Lower lobe of right lung (tissue), 2 donors: ENCODE measurements at regions not wholly inside any gene's neighbourhood (a gene's known extent, or its start where the extent isn't known, plus 50 kb on each side); places are given as distances from the start of the nearest gene placed in this dataset.

Source experiments
- ATAC-seq, 2 donors: fragments of 200-7000 bp; cut with Tn5 transposase; one replicate each; pipeline ENCODE4 v1.9.1; 2020 to 2022; ENCODE audit warnings: mild to moderate bottlenecking in 2 of 2, moderate library complexity in 2 of 2
- DNase-seq: peaks from one replicate; pipeline ENCODE4 v3.0.0-alpha.2; 2020
- H3K27ac ChIP-seq: fragments of 200-600 bp; one replicate; pipeline ENCODE4 v1.8.0; 2022
- H3K27me3 ChIP-seq: fragments of 200-600 bp; one replicate; pipeline ENCODE4 v1.8.0; 2022; ENCODE audit warnings: low read depth
- H3K36me3 ChIP-seq: fragments of 200-600 bp; one replicate; pipeline ENCODE4 v1.8.0; 2022; ENCODE audit warnings: mild to moderate bottlenecking
- H3K4me1 ChIP-seq: fragments of 200-600 bp; one replicate; pipeline ENCODE4 v1.8.0; 2022
- H3K4me3 ChIP-seq: fragments of 200-600 bp; one replicate; pipeline ENCODE4 v1.8.0; 2022; ENCODE audit warnings: mild to moderate bottlenecking
- H3K9me3 ChIP-seq: fragments of 200-600 bp; one replicate; pipeline ENCODE4 v1.8.0; 2022
- intact Hi-C: fragments of 100-400 bp; cut with DNase I; formaldehyde crosslinking; loops from one replicate; pipeline ENCODE4 v1.11.0; 2022
- TF ChIP-seq, protein P1 (sequence below): fragments of 200-600 bp; IDR thresholded peaks from one replicate; pipeline ENCODE4 v1.8.0; 2022; ENCODE audit warnings: antibody characterized with exemption, mild to moderate bottlenecking
- donor health status: DM: no; HTN: yes; CAD: no; lungs with severe emphysema.

DNA sequence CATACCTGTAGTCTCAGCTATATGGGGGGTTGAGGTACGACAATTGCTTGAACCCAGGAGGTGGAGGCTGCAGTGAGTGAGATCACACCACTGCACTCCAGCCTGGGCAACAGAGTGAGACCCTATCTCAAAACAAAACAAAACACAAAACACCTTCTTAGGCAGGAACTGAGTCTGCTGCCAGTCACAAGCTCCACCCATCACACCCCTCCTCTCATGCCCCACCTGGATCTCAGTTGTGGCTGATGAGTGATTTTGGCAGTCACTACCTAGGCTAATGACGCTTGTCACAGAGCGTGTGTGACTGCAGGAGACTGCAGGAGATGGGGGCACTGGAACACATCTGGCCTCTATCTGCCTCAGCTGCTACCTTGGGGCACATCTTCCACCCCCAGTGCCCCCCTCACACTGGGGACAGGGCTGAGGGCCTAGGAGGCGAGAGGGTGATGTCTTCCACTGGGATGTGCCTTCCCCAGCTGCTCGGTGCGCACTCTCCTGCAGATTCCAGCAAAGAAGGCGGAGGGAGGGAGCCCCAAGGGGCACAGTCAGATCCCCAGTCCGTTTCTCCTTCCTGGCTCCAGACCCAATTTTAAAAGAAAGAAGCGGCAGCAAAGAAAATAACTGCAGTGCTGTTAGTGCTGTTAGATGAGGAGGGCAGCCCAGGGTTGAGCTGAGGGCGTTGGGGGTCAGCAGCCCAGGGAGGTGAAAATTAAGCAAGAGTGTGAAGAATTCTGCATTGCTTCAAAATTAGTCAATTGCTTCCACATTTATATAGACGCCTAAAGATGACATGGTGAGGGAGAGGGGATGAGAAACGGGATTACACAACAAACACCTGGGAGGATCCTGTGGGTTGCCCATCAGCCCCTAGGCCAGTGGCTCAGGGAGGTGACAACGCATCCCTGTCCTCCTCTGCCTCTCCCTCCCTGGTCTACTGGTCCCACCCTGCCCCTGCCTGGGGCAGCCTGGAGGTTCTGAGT is 143.6 kb upstream of the HAAO start:
- intact Hi-C loops, result no loop called here
- H3K4me1 ChIP-seq, result peaks cover 49% of the 10 kb centered on the region

DNA sequence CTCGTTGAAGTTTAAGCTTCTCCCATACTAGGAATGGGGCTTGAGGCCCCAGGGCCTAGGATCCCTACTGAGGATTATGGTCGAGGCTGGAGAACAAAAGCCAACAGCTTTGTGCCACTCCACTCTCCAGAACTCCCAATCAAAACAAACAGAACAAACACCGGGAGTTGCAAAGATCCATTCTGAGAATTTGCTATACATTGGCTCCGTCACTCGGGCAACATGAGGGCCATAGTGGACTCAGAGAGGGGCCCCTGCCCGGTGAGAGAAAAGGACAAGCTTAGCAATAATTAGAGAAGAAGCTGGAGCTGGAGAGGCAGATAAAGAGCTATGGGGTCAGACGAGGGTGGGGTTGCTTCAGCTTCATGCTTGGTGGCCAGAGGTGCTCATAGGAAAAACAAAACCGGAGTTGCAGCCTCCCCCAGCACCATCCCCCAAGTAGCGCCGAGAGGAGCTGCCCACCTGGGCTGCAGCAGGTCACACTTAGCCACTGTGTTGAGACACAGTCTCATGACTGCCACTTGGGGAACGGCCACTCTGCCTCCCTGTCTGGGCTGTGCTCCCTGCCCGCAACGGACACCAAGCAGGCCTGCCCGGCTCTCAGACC is 142.3 kb upstream of the HAAO start:
- no peaks in the 10 kb centered on the region for H3K9me3 ChIP-seq
- no peak for DNase-seq
- H3K27ac ChIP-seq, result peak overlapping the region; percentile 9
- no peak overlapping the region for H3K4me3 ChIP-seq
- peaks cover 55% of the 10 kb centered on the region for H3K4me1 ChIP-seq
- TF ChIP-seq, protein P1, sequence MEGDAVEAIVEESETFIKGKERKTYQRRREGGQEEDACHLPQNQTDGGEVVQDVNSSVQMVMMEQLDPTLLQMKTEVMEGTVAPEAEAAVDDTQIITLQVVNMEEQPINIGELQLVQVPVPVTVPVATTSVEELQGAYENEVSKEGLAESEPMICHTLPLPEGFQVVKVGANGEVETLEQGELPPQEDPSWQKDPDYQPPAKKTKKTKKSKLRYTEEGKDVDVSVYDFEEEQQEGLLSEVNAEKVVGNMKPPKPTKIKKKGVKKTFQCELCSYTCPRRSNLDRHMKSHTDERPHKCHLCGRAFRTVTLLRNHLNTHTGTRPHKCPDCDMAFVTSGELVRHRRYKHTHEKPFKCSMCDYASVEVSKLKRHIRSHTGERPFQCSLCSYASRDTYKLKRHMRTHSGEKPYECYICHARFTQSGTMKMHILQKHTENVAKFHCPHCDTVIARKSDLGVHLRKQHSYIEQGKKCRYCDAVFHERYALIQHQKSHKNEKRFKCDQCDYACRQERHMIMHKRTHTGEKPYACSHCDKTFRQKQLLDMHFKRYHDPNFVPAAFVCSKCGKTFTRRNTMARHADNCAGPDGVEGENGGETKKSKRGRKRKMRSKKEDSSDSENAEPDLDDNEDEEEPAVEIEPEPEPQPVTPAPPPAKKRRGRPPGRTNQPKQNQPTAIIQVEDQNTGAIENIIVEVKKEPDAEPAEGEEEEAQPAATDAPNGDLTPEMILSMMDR, result no peak
- no peaks in the 10 kb centered on the region for H3K36me3 ChIP-seq
- no peaks in the 10 kb centered on the region for H3K27me3 ChIP-seq
- intact Hi-C loops, result no loop called here
- ATAC-seq, result no peak

More for the DNA sequence above, 143.6 kb upstream of the HAAO start:
- H3K27me3 ChIP-seq, result no peaks in the 10 kb centered on the region
- ATAC-seq (no peak), DNase-seq (no peak)
- H3K9me3 ChIP-seq, result no peaks in the 10 kb centered on the region
- TF ChIP-seq, protein P1, result no peak
- H3K4me3 ChIP-seq, result no peak overlapping the region
- no peak overlapping the region for H3K27ac ChIP-seq
- H3K36me3 ChIP-seq, result no peaks in the 10 kb centered on the region

DNA sequence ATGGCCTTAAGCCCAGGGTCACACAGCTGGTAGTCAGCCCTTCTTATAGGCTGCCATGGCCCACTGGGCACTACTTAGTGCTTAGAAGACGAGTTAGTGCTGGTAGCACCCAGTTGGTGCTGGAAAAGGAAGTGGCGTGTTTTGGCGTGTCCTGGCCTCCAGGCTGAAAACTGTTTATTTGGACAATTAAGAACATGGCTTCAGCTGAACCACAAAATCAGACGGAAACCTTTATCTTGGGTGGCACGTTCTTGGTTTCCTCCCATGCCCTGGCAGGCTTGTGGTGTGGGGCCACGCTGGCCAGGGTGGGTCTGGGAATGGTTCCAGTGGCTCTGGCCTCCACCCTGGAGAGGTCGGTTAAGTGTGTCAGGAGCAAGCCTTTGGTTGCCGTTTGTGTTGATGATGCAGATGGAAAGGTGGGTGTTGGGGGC is 141.5 kb upstream of the HAAO start:
- ATAC-seq, result no peak
- peak overlapping the region; percentile 9 for H3K27ac ChIP-seq

DNA sequence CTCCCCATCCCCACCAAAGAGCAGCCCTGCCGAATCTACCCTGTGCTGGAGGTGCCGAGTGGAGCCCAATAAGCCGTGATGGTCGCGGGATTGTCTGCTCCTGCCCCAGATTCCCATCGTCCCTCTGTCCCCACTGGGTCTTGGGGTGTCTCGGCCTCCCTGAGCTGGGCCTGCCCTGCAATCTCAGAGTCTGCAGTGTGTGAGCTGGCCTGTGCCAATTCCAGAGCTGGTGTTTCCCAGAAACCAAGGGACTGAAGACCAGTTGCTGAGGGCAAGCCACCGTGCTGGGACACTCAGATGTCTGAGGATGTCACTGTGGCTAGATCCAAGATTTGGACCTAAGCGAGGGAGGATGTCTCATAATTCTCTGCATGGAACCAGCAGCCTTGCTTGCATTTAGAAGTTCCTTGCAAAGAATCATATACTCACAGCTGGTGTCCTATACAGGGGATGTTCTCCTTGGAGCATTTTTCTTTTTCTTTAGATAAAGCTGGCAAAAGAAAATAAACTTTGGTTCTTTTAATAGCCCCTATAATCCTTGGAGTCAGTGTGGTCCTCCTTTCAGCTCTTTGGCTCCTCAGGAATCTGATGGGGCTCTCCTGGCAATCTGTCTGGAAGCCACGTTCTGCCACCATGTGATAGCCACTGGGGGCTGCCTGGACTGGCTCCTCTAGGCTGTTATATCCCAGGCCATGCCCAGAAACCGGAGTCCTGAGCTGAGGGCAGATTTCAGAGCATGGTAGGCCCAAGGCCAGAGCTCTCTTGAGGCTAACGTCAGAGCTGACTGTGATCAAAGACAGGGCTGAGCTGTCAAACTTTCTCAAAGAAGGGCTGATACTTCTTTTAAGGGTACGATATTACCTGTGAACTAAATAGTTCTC is 140.1 kb upstream of the HAAO start:
- no peak for ATAC-seq
- Histone ChIP-seq H3K9me3 (no peaks in the 10 kb centered on the region), H3K27ac (peak overlapping the region; percentile 59), H3K4me3 (no peak overlapping the region), H3K36me3 (no peaks in the 10 kb centered on the region), H3K4me1 (peaks cover 73% of the 10 kb centered on the region), H3K27me3 (no peaks in the 10 kb centered on the region)
- TF ChIP-seq, protein P1, result no peak
- intact Hi-C loops, result no loop called here
- no peak for DNase-seq

More for the DNA sequence above, 141.5 kb upstream of the HAAO start:
- H3K4me1 ChIP-seq, result peaks cover 62% of the 10 kb centered on the region
- no peaks in the 10 kb centered on the region for H3K36me3 ChIP-seq
- DNase-seq, result no peak
- TF ChIP-seq, protein P1, result no peak
- intact Hi-C loops, result no loop called here
- no peak overlapping the region for H3K4me3 ChIP-seq
- H3K9me3 ChIP-seq, result no peaks in the 10 kb centered on the region
- H3K27me3 ChIP-seq, result no peaks in the 10 kb centered on the region

DNA sequence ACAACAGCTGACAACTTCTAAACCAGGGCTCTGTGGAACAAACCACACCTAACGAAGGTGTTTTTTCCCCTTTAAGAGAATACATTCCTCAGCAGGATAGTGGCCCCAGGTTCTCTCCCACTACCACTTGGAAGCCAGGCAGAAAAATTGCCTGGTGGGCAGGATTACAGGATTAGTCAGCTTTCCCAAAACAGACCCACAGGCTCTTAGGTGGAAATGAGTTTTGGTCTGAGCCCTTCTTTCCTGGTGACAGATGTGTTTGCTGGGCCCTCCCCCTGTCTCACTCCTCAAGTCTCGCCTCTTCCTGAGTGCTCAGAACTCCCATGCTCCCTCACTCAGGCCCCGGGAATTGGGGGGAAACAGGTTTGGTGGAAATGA is 139.4 kb upstream of the HAAO start:
- ATAC-seq, result no peak
- H3K27ac ChIP-seq, result peak overlapping the region; percentile 59
- TF ChIP-seq, protein P1, result no peak
- H3K27me3 ChIP-seq, result no peaks in the 10 kb centered on the region
- no peaks in the 10 kb centered on the region for H3K36me3 ChIP-seq
- H3K9me3 ChIP-seq, result no peaks in the 10 kb centered on the region
- DNase-seq, result no peak
- peaks cover 73% of the 10 kb centered on the region for H3K4me1 ChIP-seq
- H3K4me3 ChIP-seq, result no peak overlapping the region
- intact Hi-C loops, result no loop called here
